SK-N-SH treated with all-trans-retinoic acid at 6 μM for 48 hours (cell line): ENCODE measurements at regions not wholly inside any gene's neighbourhood (a gene's known extent, or its start where the extent isn't known, plus 50 kb on each side); places are given as distances from the start of the nearest gene placed in this dataset.

Source experiments
- ESRRG ChIP-seq: fragments of 250-450 bp; sonication (Bioruptor Pico); IDR thresholded peaks from 2 replicates; pipeline ENCODE4 v1.6.1; 2021; ENCODE audit warnings: mild to moderate bottlenecking
- GLIS3 ChIP-seq: fragments of 250-450 bp; sonication (Bioruptor Pico); IDR thresholded peaks from 2 replicates; pipeline ENCODE4 v1.5.0; 2020; ENCODE audit warnings: mild to moderate bottlenecking, moderate library complexity
- ISL1 ChIP-seq: fragments of 250-450 bp; sonication (Bioruptor Pico); IDR thresholded peaks from 2 replicates; pipeline ENCODE4 v2.1.2; 2022; ENCODE audit warnings: mild to moderate bottlenecking, moderate library complexity
- PPARA ChIP-seq: fragments of 250-450 bp; sonication (Bioruptor Pico); IDR thresholded peaks from 2 replicates; pipeline ENCODE4 v1.5.0; 2020; ENCODE audit warnings: mild to moderate bottlenecking, borderline replicate concordance
- RARB ChIP-seq: fragments of 250-450 bp; sonication (Bioruptor Pico); IDR thresholded peaks from 2 replicates; pipeline ENCODE4 v1.8.0; 2021; ENCODE audit warnings: mild to moderate bottlenecking, moderate library complexity
- SNAI2 ChIP-seq: fragments of 250-450 bp; sonication (Bioruptor Pico); IDR thresholded peaks from 2 replicates; pipeline ENCODE4 v1.5.0; 2020; ENCODE audit warnings: mild to moderate bottlenecking, moderate library complexity
- TCF4 ChIP-seq: fragments of 250-450 bp; sonication (Bioruptor Pico); IDR thresholded peaks from 2 replicates; pipeline ENCODE4 v1.8.0; 2021; ENCODE audit warnings: mild to moderate bottlenecking, moderate library complexity, borderline replicate concordance
- ZFP3 ChIP-seq: fragments of 250-450 bp; sonication (Bioruptor Pico); IDR thresholded peaks from 2 replicates; pipeline ENCODE4 v1.5.0; 2020; ENCODE audit warnings: mild to moderate bottlenecking, moderate library complexity
- ZFP30 ChIP-seq: fragments of 450-650 bp; formaldehyde crosslinking; IDR thresholded peaks from 2 replicates; pipeline ENCODE4 v1.5.0; 2022; ENCODE audit warnings: mild to moderate bottlenecking, moderate library complexity
- ZNF565 ChIP-seq: fragments of 450-650 bp; formaldehyde crosslinking; conservative IDR thresholded peaks from 2 replicates; pipeline ENCODE4 v1.5.0; 2020; ENCODE audit warnings: low read depth, mild to moderate bottlenecking, moderate library complexity
- ZNF70 ChIP-seq: fragments of 450-650 bp; formaldehyde crosslinking; IDR thresholded peaks from 2 replicates; pipeline ENCODE4 v1.5.0; 2020; ENCODE audit warnings: mild to moderate bottlenecking, moderate library complexity
- ZNF8 ChIP-seq: fragments of 450-650 bp; formaldehyde crosslinking; IDR thresholded peaks from 2 replicates; pipeline ENCODE4 v1.5.0; 2020; ENCODE audit warnings: mild to moderate bottlenecking, moderate library complexity
- TF ChIP-seq, protein P1 (sequence below): fragments of 250-450 bp; sonication (Bioruptor Pico); IDR thresholded peaks from 2 replicates; pipeline ENCODE4 v1.5.1; 2021; ENCODE audit warnings: mild to moderate bottlenecking, moderate library complexity
- TF ChIP-seq, protein P2 (sequence below): fragments of 250-450 bp; sonication (Bioruptor Pico); IDR thresholded peaks from 2 replicates; pipeline ENCODE4 v1.8.0; 2020; ENCODE audit warnings: mild to moderate bottlenecking, moderate library complexity, borderline replicate concordance

DNA sequence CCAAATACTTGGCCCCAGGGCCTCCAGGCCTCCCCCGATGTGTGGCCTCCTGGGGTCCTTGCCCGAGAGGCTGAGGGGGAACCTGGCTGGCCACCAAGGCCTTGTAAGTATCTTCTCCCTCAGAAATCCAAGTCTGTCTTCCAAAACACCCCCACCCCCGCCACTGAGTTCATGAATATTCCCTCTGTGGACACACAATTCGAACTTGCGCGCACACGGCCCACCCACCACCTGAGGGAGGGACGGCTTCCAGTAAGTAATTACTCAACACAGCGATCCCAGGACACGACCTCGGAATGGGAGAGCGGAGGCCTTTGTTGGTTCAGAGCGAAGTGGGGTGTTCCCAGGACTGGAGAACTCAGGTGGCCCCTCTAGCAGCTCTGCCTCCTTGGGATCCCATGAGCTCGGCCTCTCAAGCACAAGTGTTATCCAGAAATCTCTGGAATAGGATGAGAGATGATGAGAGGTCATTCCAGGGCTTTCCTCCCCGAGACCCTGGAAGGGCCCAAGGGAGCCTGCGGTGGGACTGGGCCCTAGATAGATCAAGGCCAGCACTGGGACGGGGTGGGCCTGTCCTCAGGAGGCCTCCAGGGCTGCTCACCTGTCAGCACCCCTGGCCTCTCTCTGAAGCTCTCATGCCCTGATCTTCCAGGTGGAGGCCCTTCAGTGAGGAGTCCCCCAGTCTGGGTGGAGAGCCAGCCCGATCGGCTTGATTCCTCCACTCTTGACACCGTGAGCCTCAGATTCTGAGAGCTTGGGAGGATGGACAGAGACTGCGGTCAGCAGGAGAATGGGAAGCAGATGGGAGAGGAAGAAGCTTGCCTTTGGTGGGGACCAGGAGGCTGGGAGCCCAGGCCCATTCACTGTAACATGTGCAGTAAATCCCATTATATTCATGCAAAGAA is 219.0 kb upstream of the RTL1 start:
- TF ChIP-seq GLIS3 (CRISPR knock-in tag) = no peak
- TF ChIP-seq RARB (CRISPR knock-in tag) = no peak
- TF ChIP-seq ISL1 (CRISPR knock-in tag) = no peak
- no peak for TF ChIP-seq ZFP30 (CRISPR knock-in tag)
- no peak for TF ChIP-seq ZFP3 (CRISPR knock-in tag)
- TF ChIP-seq PPARA = no peak
- TF ChIP-seq ZNF70 (CRISPR knock-in tag) = no peak
- TF ChIP-seq SNAI2 = no peak
- TF ChIP-seq ESRRG (CRISPR knock-in tag) = no peak
- TF ChIP-seq TCF4 = no peak
- TF ChIP-seq, protein P1, sequence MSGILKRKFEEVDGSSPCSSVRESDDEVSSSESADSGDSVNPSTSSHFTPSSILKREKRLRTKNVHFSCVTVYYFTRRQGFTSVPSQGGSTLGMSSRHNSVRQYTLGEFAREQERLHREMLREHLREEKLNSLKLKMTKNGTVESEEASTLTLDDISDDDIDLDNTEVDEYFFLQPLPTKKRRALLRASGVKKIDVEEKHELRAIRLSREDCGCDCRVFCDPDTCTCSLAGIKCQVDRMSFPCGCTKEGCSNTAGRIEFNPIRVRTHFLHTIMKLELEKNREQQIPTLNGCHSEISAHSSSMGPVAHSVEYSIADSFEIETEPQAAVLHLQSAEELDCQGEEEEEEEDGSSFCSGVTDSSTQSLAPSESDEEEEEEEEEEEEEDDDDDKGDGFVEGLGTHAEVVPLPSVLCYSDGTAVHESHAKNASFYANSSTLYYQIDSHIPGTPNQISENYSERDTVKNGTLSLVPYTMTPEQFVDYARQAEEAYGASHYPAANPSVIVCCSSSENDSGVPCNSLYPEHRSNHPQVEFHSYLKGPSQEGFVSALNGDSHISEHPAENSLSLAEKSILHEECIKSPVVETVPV (CRISPR knock-in tag) = no peak
- TF ChIP-seq, protein P2, sequence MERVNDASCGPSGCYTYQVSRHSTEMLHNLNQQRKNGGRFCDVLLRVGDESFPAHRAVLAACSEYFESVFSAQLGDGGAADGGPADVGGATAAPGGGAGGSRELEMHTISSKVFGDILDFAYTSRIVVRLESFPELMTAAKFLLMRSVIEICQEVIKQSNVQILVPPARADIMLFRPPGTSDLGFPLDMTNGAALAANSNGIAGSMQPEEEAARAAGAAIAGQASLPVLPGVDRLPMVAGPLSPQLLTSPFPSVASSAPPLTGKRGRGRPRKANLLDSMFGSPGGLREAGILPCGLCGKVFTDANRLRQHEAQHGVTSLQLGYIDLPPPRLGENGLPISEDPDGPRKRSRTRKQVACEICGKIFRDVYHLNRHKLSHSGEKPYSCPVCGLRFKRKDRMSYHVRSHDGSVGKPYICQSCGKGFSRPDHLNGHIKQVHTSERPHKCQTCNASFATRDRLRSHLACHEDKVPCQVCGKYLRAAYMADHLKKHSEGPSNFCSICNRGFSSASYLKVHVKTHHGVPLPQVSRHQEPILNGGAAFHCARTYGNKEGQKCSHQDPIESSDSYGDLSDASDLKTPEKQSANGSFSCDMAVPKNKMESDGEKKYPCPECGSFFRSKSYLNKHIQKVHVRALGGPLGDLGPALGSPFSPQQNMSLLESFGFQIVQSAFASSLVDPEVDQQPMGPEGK (CRISPR knock-in tag) = no peak
- no peak for TF ChIP-seq ZNF8 (CRISPR knock-in tag)
- no peak for TF ChIP-seq ZNF565
